Hepatocyte (in vitro differentiated cells): ENCODE measurements at regions not wholly inside any gene's neighbourhood (a gene's known extent, or its start where the extent isn't known, plus 50 kb on each side); places are given as distances from the start of the nearest gene placed in this dataset.

Experiments
- CTCF ChIP-seq: fragments of 200-600 bp; sonication (generic); IDR thresholded peaks from 2 replicates; pipeline ENCODE4 v1.5.1; 2016; ENCODE audit warnings: antibody characterized with exemption, mild to moderate bottlenecking; ENCODE audit not compliant: poor library complexity
- EZH2 ChIP-seq: fragments of 200-600 bp; sonication (generic); IDR thresholded peaks from 2 replicates; pipeline ENCODE4 v1.6.1; 2016; ENCODE audit warnings: antibody characterized with exemption, mild to moderate bottlenecking, borderline replicate concordance

DNA sequence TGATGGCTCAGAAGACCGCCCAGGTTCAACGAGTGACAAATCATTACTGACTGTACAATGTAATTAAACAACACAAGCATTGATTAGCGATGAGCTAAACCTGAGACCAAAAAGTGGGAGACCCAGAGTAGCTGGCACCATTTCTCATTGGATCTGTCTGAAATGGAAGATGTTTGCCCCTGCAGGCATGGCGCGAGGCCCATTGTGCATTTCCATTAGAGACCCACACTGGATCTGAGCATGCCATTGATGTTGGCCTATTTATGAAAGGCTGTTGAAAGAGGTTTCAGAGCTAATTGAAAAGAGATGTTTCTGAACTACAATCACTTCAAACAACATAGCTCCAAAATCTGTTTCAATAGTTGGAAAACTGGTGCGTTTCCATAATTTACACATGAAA is 196.7 kb downstream of the TFAP2B start:
- TF ChIP-seq CTCF (no peak), EZH2 (no peak)
